ENCODE measurements at regions not wholly inside any gene's neighbourhood (a gene's known extent, or its start where the extent isn't known, plus 50 kb on each side); places are given as distances from the start of the nearest gene placed in this dataset.

DNA sequence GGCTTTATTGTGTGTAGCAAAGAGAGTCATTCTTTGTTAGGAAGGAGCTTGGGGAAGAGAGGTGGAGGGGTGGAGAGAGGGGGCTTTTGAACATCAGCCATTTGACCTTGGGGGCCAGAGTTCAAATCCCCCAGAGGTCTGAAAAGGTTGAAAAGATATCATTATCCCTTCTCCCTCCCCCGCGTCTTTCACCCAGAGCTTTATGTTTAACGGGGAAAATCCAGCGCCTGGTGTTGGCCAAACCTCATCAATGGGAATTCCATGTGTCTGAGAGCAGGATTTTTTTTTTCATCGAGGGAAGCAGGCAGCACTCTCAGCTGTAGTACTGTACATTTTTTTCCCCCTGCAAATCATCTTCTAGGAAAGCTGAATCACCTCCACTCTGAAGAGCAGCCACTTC, 122.4 kb upstream of the HSD17B12 start:
- no peaks in the 10 kb centered on the region for H4K20me1 ChIP-seq (ENCODE audit: control insufficient read depth, insufficient read depth, low read depth, low read length)
- no peaks in the 10 kb centered on the region for H3K36me3 ChIP-seq (ENCODE audit: control insufficient read depth, low read length)
- no peaks in the 10 kb centered on the region for H3K79me2 ChIP-seq (ENCODE audit: control insufficient read depth, low read length)
- no peaks in the 10 kb centered on the region for H3F3A ChIP-seq (ENCODE audit: control insufficient read depth, insufficient read depth)
- H3K4me3 ChIP-seq (ENCODE audit: low read length), result no peak overlapping the region
- TF ChIP-seq EZH2phosphoT487 (IDR thresholded peaks at IDR 0.05; ENCODE audit: borderline replicate concordance, low read length), result no peak
- TF ChIP-seq, protein P1, sequence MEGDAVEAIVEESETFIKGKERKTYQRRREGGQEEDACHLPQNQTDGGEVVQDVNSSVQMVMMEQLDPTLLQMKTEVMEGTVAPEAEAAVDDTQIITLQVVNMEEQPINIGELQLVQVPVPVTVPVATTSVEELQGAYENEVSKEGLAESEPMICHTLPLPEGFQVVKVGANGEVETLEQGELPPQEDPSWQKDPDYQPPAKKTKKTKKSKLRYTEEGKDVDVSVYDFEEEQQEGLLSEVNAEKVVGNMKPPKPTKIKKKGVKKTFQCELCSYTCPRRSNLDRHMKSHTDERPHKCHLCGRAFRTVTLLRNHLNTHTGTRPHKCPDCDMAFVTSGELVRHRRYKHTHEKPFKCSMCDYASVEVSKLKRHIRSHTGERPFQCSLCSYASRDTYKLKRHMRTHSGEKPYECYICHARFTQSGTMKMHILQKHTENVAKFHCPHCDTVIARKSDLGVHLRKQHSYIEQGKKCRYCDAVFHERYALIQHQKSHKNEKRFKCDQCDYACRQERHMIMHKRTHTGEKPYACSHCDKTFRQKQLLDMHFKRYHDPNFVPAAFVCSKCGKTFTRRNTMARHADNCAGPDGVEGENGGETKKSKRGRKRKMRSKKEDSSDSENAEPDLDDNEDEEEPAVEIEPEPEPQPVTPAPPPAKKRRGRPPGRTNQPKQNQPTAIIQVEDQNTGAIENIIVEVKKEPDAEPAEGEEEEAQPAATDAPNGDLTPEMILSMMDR (IDR thresholded peaks at IDR 0.05; ENCODE audit: low read depth, low read length, poor library complexity, severe bottlenecking), result no peak
- no peak overlapping the region for H3K4me2 ChIP-seq (ENCODE audit: low read length)
- H3K27me3 ChIP-seq (ENCODE audit: control insufficient read depth, low read length), result peaks cover 49% of the 10 kb centered on the region
- no peak overlapping the region for H3K27ac ChIP-seq (ENCODE audit: low read depth, low read length)
- no peaks in the 10 kb centered on the region for H3K9me2 ChIP-seq (replicated peaks; ENCODE audit: control insufficient read depth, low read length)
- no peaks in the 10 kb centered on the region for H3K4me1 ChIP-seq (ENCODE audit: control insufficient read depth, low read length)
- H3K9me3 ChIP-seq (ENCODE audit: control insufficient read depth, insufficient read depth, low read length), result no peaks in the 10 kb centered on the region

- no peak for TF ChIP-seq EZH2phosphoT487 (IDR thresholded peaks at IDR 0.05; ENCODE audit: borderline replicate concordance, low read length)
- TF ChIP-seq, protein P1 (IDR thresholded peaks at IDR 0.05; ENCODE audit: low read depth, low read length, poor library complexity, severe bottlenecking), result no peak
- H3K4me1 ChIP-seq (ENCODE audit: control insufficient read depth, low read length), result no peaks in the 10 kb centered on the region
- H3K4me2 ChIP-seq (ENCODE audit: low read length), result no peak overlapping the region
- H3K79me2 ChIP-seq (ENCODE audit: control insufficient read depth, low read length), result no peaks in the 10 kb centered on the region
- H3K4me3 ChIP-seq (ENCODE audit: low read length), result no peak overlapping the region
- no peaks in the 10 kb centered on the region for H3F3A ChIP-seq (ENCODE audit: control insufficient read depth, insufficient read depth)
- no peaks in the 10 kb centered on the region for H3K9me2 ChIP-seq (replicated peaks; ENCODE audit: control insufficient read depth, low read length)
- H3K27ac ChIP-seq (ENCODE audit: low read depth, low read length), result no peak overlapping the region
- no peaks in the 10 kb centered on the region for H4K20me1 ChIP-seq (ENCODE audit: control insufficient read depth, insufficient read depth, low read depth, low read length)
- H3K9me3 ChIP-seq (ENCODE audit: control insufficient read depth, insufficient read depth, low read length), result no peaks in the 10 kb centered on the region
- H3K36me3 ChIP-seq (ENCODE audit: control insufficient read depth, low read length), result no peaks in the 10 kb centered on the region
- H3K27me3 ChIP-seq (ENCODE audit: control insufficient read depth, low read length), result peaks cover 44% of the 10 kb centered on the region
Measured at GRCh38 chr11:43558556-43559127, 121.9 kb upstream of the HSD17B12 start.

GRCh38 chr11:43561832-43562231, 118.7 kb upstream of the HSD17B12 start:
- Histone ChIP-seq H3K36me3 (ENCODE audit: control insufficient read depth, low read length) (no peaks in the 10 kb centered on the region), H3K79me2 (ENCODE audit: control insufficient read depth, low read length) (no peaks in the 10 kb centered on the region), H3K4me2 (ENCODE audit: low read length) (no peak overlapping the region), H3K4me3 (ENCODE audit: low read length) (no peak overlapping the region), H4K20me1 (ENCODE audit: control insufficient read depth, insufficient read depth, low read depth, low read length) (no peaks in the 10 kb centered on the region), H3F3A (ENCODE audit: control insufficient read depth, insufficient read depth) (no peaks in the 10 kb centered on the region), H3K4me1 (ENCODE audit: control insufficient read depth, low read length) (no peaks in the 10 kb centered on the region), H3K27ac (ENCODE audit: low read depth, low read length) (no peak overlapping the region), H3K9me3 (ENCODE audit: control insufficient read depth, insufficient read depth, low read length) (no peaks in the 10 kb centered on the region), H3K27me3 (ENCODE audit: control insufficient read depth, low read length) (peaks cover 31% of the 10 kb centered on the region), H3K9me2 (replicated peaks; ENCODE audit: control insufficient read depth, low read length) (no peaks in the 10 kb centered on the region)
- TF ChIP-seq EZH2phosphoT487 (IDR thresholded peaks at IDR 0.05; ENCODE audit: borderline replicate concordance, low read length), result no peak
- TF ChIP-seq, protein P1 (IDR thresholded peaks at IDR 0.05; ENCODE audit: low read depth, low read length, poor library complexity, severe bottlenecking), result no peak

Measured in DOHH2 (cell line).